ENCODE measurements at regions not wholly inside any gene's neighbourhood (a gene's known extent, or its start where the extent isn't known, plus 50 kb on each side); places are given as distances from the start of the nearest gene placed in this dataset.

GRCh38 chr4:149293046-149293649 lies 522.5 kb downstream of the IQCM start (continued):
- TF ChIP-seq MAFK (IDR thresholded peaks at IDR 0.05; ENCODE audit: low read depth, low read length): no peak
- TF ChIP-seq ASH2L (IDR thresholded peaks at IDR 0.05; ENCODE audit: low read length): no peak
- TF ChIP-seq MAX (IDR thresholded peaks at IDR 0.05): no peak
- no peak for TF ChIP-seq SP2 (IDR thresholded peaks at IDR 0.05; ENCODE audit: low read length)
- no peak for TF ChIP-seq KDM5A (IDR thresholded peaks at IDR 0.05; ENCODE audit: low read length)
- TF ChIP-seq, protein P1, sequence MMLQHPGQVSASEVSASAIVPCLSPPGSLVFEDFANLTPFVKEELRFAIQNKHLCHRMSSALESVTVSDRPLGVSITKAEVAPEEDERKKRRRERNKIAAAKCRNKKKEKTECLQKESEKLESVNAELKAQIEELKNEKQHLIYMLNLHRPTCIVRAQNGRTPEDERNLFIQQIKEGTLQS (IDR thresholded peaks at IDR 0.05; ENCODE audit: insufficient read depth, low read depth, low read length): no peak

All from H1 (cell line).